Activated CD4-positive, alpha-beta T cell treated with anti-CD3 and anti-CD28 coated beads, Interleukin-2, amount 10 ng/mL, durations not matched to agents 7 days and 5 days (primary cell): ENCODE measurements at regions not wholly inside any gene's neighbourhood (a gene's known extent, or its start where the extent isn't known, plus 50 kb on each side); places are given as distances from the start of the nearest gene placed in this dataset.

Experiments used
- CTCF ChIA-PET: fragments of 350-600 bp; sonication (Branson Sonifier 250); formaldehyde crosslinking; loops from one replicate; lab custom pipeline; 2021; ENCODE audit warnings: antibody characterized with exemption; lab: Charles Lee
- POLR2A ChIA-PET: fragments of 350-600 bp; sonication (Branson Sonifier 250); formaldehyde crosslinking; loops from one replicate; lab custom pipeline; 2021; ENCODE audit warnings: antibody characterized with exemption; lab: Charles Lee
- DNase-seq: peaks from one replicate; pipeline ENCODE4 v3.0.0-alpha.2; 2020
- H3K27ac Mint-ChIP-seq: one replicate; pipeline ENCODE4 v1.8.0; 2021; ENCODE audit warnings: mild to moderate bottlenecking, moderate library complexity, mixed read lengths
- H3K27me3 Mint-ChIP-seq: one replicate; pipeline ENCODE4 v1.8.0; 2021; ENCODE audit warnings: mixed read lengths
- H3K36me3 Mint-ChIP-seq: one replicate; pipeline ENCODE4 v1.8.0; 2021; ENCODE audit warnings: low read depth, mixed read lengths
- H3K4me1 Mint-ChIP-seq: one replicate; pipeline ENCODE4 v1.8.0; 2021; ENCODE audit warnings: mixed read lengths
- H3K4me3 Mint-ChIP-seq: one replicate; pipeline ENCODE4 v1.8.0; 2021; ENCODE audit warnings: mild to moderate bottlenecking, moderate library complexity, mixed read lengths
- H3K9me3 Mint-ChIP-seq: one replicate; pipeline ENCODE4 v1.8.0; 2021; ENCODE audit warnings: mixed read lengths

- Mint-ChIP-seq H3K36me3 (no peaks in the 10 kb centered on the region), H3K4me3 (no peak overlapping the region), H3K4me1 (no peaks in the 10 kb centered on the region), H3K27ac (no peak overlapping the region), H3K9me3 (no peaks in the 10 kb centered on the region), H3K27me3 (no peaks in the 10 kb centered on the region)
- ChIA-PET POLR2A (no interaction called here), CTCF (no interaction called here)
- DNase-seq, result no peak
These were observed 256.4 kb upstream of the CDH6 start for GRCh38 chr5:30937070-30937469.

- CTCF ChIA-PET, result no interaction called here
- Mint-ChIP-seq H3K27me3 (no peaks in the 10 kb centered on the region), H3K4me3 (no peak overlapping the region), H3K27ac (no peak overlapping the region), H3K9me3 (no peaks in the 10 kb centered on the region), H3K4me1 (no peaks in the 10 kb centered on the region), H3K36me3 (no peaks in the 10 kb centered on the region)
- POLR2A ChIA-PET, result interaction anchor here (0.7 kb wide), 1 partner anchor 1628 kb away, joined by 4 read pairs; no protein-coding TSS in a partner anchor
- DNase-seq, result no peak
These were observed 259.9 kb upstream of the CDH6 start for GRCh38 chr5:30933599-30933998.

- Mint-ChIP-seq H3K27ac (no peak overlapping the region), H3K4me1 (no peaks in the 10 kb centered on the region), H3K9me3 (no peaks in the 10 kb centered on the region), H3K36me3 (no peaks in the 10 kb centered on the region), H3K4me3 (no peak overlapping the region), H3K27me3 (no peaks in the 10 kb centered on the region)
- POLR2A ChIA-PET, result no interaction called here
- DNase-seq, result no peak
- CTCF ChIA-PET, result no interaction called here
These were observed 261.0 kb upstream of the CDH6 start for GRCh38 chr5:30932273-30933017.

- Mint-ChIP-seq H3K4me3 (no peak overlapping the region), H3K36me3 (no peaks in the 10 kb centered on the region), H3K27ac (no peak overlapping the region), H3K27me3 (no peaks in the 10 kb centered on the region), H3K9me3 (no peaks in the 10 kb centered on the region), H3K4me1 (no peaks in the 10 kb centered on the region)
- ChIA-PET POLR2A (no interaction called here), CTCF (interaction anchor here (0.6 kb wide), 1 partner anchor 20 kb away, joined by 4 read pairs; no protein-coding TSS in a partner anchor)
- DNase-seq, result no peak
These were observed 262.8 kb upstream of the CDH6 start for GRCh38 chr5:30930736-30931135.

- H3K9me3 Mint-ChIP-seq, result peaks cover 2% of the 10 kb centered on the region
- no peak overlapping the region for H3K27ac Mint-ChIP-seq
- H3K4me3 Mint-ChIP-seq, result no peak overlapping the region
- ChIA-PET CTCF (no interaction called here), POLR2A (no interaction called here)
- DNase-seq, result no peak
- H3K36me3 Mint-ChIP-seq, result no peaks in the 10 kb centered on the region
- H3K27me3 Mint-ChIP-seq, result no peaks in the 10 kb centered on the region
- H3K4me1 Mint-ChIP-seq, result no peaks in the 10 kb centered on the region
These were observed 264.5 kb upstream of the CDH6 start for GRCh38 chr5:30928956-30929355.

- POLR2A ChIA-PET, result no interaction called here
- H3K4me3 Mint-ChIP-seq, result no peak overlapping the region
- H3K9me3 Mint-ChIP-seq, result peaks cover 4% of the 10 kb centered on the region
- H3K4me1 Mint-ChIP-seq, result no peaks in the 10 kb centered on the region
- no peaks in the 10 kb centered on the region for H3K27me3 Mint-ChIP-seq
- no peak for DNase-seq
- CTCF ChIA-PET, result no interaction called here
- no peak overlapping the region for H3K27ac Mint-ChIP-seq
- no peaks in the 10 kb centered on the region for H3K36me3 Mint-ChIP-seq
These were observed 267.3 kb upstream of the CDH6 start for GRCh38 chr5:30926218-30926617.

- Mint-ChIP-seq H3K4me1 (no peaks in the 10 kb centered on the region), H3K36me3 (no peaks in the 10 kb centered on the region), H3K4me3 (no peak overlapping the region), H3K27me3 (no peaks in the 10 kb centered on the region), H3K27ac (no peak overlapping the region), H3K9me3 (peaks cover 4% of the 10 kb centered on the region)
- CTCF ChIA-PET, result no interaction called here
- POLR2A ChIA-PET, result no interaction called here
- no peak for DNase-seq
These were observed 272.1 kb upstream of the CDH6 start for GRCh38 chr5:30921388-30921787.

- DNase-seq, result no peak
- H3K4me3 Mint-ChIP-seq, result no peak overlapping the region
- H3K27ac Mint-ChIP-seq, result no peak overlapping the region
- no peaks in the 10 kb centered on the region for H3K4me1 Mint-ChIP-seq
- ChIA-PET CTCF (no interaction called here), POLR2A (no interaction called here)
- no peaks in the 10 kb centered on the region for H3K27me3 Mint-ChIP-seq
- H3K36me3 Mint-ChIP-seq, result no peaks in the 10 kb centered on the region
- peaks cover 2% of the 10 kb centered on the region for H3K9me3 Mint-ChIP-seq
These were observed 275.3 kb upstream of the CDH6 start for GRCh38 chr5:30918171-30918570.

GRCh38 chr5:30908356-30908755 is 285.1 kb upstream of the CDH6 start:
- H3K27me3 Mint-ChIP-seq, result no peaks in the 10 kb centered on the region
- no peak overlapping the region for H3K27ac Mint-ChIP-seq
- H3K9me3 Mint-ChIP-seq, result no peaks in the 10 kb centered on the region
- no peak overlapping the region for H3K4me3 Mint-ChIP-seq
- H3K36me3 Mint-ChIP-seq, result no peaks in the 10 kb centered on the region
- no peak for DNase-seq
- POLR2A ChIA-PET, result no interaction called here
- CTCF ChIA-PET, result no interaction called here
- no peaks in the 10 kb centered on the region for H3K4me1 Mint-ChIP-seq

GRCh38 chr5:30900367-30900766 is 293.1 kb upstream of the CDH6 start:
- Mint-ChIP-seq H3K27me3 (no peaks in the 10 kb centered on the region), H3K27ac (no peak overlapping the region), H3K36me3 (no peaks in the 10 kb centered on the region), H3K4me1 (no peaks in the 10 kb centered on the region), H3K4me3 (no peak overlapping the region), H3K9me3 (peaks cover 4% of the 10 kb centered on the region)
- POLR2A ChIA-PET, result no interaction called here
- no peak for DNase-seq
- CTCF ChIA-PET, result no interaction called here

- Mint-ChIP-seq H3K36me3 (no peaks in the 10 kb centered on the region), H3K4me1 (no peaks in the 10 kb centered on the region), H3K4me3 (no peak overlapping the region), H3K9me3 (peaks cover 7% of the 10 kb centered on the region), H3K27ac (no peak overlapping the region), H3K27me3 (no peaks in the 10 kb centered on the region)
- DNase-seq, result no peak
- POLR2A ChIA-PET, result no interaction called here
- CTCF ChIA-PET, result no interaction called here
These were observed 298.7 kb upstream of the CDH6 start for GRCh38 chr5:30894811-30895210.

GRCh38 chr5:30891660-30892059 is 301.8 kb upstream of the CDH6 start:
- Mint-ChIP-seq H3K36me3 (no peaks in the 10 kb centered on the region), H3K4me1 (no peaks in the 10 kb centered on the region), H3K27me3 (no peaks in the 10 kb centered on the region), H3K9me3 (peaks cover 7% of the 10 kb centered on the region), H3K27ac (no peak overlapping the region), H3K4me3 (no peak overlapping the region)
- ChIA-PET POLR2A (no interaction called here), CTCF (interaction anchor here (1.4 kb wide), 1 partner anchor 21 kb away, joined by 3 read pairs; no protein-coding TSS in a partner anchor)
- DNase-seq, result no peak

- ChIA-PET CTCF (no interaction called here), POLR2A (no interaction called here)
- no peaks in the 10 kb centered on the region for H3K4me1 Mint-ChIP-seq
- no peak overlapping the region for H3K4me3 Mint-ChIP-seq
- no peak for DNase-seq
- H3K27me3 Mint-ChIP-seq, result no peaks in the 10 kb centered on the region
- no peak overlapping the region for H3K27ac Mint-ChIP-seq
- H3K9me3 Mint-ChIP-seq, result peaks cover 7% of the 10 kb centered on the region
- H3K36me3 Mint-ChIP-seq, result no peaks in the 10 kb centered on the region
These were observed 303.1 kb upstream of the CDH6 start for GRCh38 chr5:30890377-30890776.

- Mint-ChIP-seq H3K4me1 (no peaks in the 10 kb centered on the region), H3K36me3 (no peaks in the 10 kb centered on the region), H3K9me3 (peaks cover 3% of the 10 kb centered on the region), H3K4me3 (no peak overlapping the region), H3K27me3 (no peaks in the 10 kb centered on the region), H3K27ac (no peak overlapping the region)
- CTCF ChIA-PET, result no interaction called here
- POLR2A ChIA-PET, result no interaction called here
- DNase-seq, result no peak
These were observed 313.0 kb upstream of the CDH6 start for GRCh38 chr5:30880514-30880913.
